Ascending aorta (tissue), 2 donors: ENCODE measurements at regions not wholly inside any gene's neighbourhood (a gene's known extent, or its start where the extent isn't known, plus 50 kb on each side); places are given as distances from the start of the nearest gene placed in this dataset.

Experiments
- DNase-seq, 2 donors: peaks; one replicate each; pipeline ENCODE4 v3.0.0-alpha.2; 2019; ENCODE audit warnings: low spot score in 2 of 2
- H3K27ac ChIP-seq, 2 donors: fragments of 200-600 bp; sonication (generic); one replicate each; pipeline ENCODE4 v1.5.1; 2016 to 2017; ENCODE audit warnings: mild to moderate bottlenecking in 1 of 2
- H3K27me3 ChIP-seq: fragments of 200-600 bp; sonication (generic); one replicate; pipeline ENCODE4 v1.5.1; 2017
- H3K36me3 ChIP-seq, 2 donors: fragments of 200-600 bp; sonication (generic); one replicate each; pipeline ENCODE4 v1.5.1; 2016
- H3K4me1 ChIP-seq, 2 donors: fragments of 200-600 bp; sonication (generic); one replicate each; pipeline ENCODE4 v1.5.1; 2016 to 2017; ENCODE audit warnings: mild to moderate bottlenecking in 1 of 2
- H3K4me3 ChIP-seq, 2 donors: fragments of 200-600 bp; sonication (generic); one replicate each; pipeline ENCODE4 v1.5.1; 2016 to 2017; ENCODE audit warnings: mild to moderate bottlenecking in 1 of 2
- H3K9me3 ChIP-seq, 2 donors: fragments of 200-600 bp; sonication (generic); one replicate each; pipeline ENCODE4 v1.5.1; 2016
- intact Hi-C: fragments of 100-400 bp; cut with DNase I; formaldehyde crosslinking; loops from one replicate; pipeline ENCODE4 v1.15.1; 2023
- TF ChIP-seq, protein P1 (sequence below), 3 experiments: fragments of 200-600 bp in 2 of 3; fragments of 450-650 bp in 1 of 3; sonication (generic) in 2 of 3; IDR thresholded peaks; one replicate each; pipeline ENCODE4 v1.5.1; 2016 to 2019; ENCODE audit warnings: antibody characterized with exemption in 3 of 3, mild to moderate bottlenecking in 1 of 3, moderate library complexity in 1 of 3

DNA sequence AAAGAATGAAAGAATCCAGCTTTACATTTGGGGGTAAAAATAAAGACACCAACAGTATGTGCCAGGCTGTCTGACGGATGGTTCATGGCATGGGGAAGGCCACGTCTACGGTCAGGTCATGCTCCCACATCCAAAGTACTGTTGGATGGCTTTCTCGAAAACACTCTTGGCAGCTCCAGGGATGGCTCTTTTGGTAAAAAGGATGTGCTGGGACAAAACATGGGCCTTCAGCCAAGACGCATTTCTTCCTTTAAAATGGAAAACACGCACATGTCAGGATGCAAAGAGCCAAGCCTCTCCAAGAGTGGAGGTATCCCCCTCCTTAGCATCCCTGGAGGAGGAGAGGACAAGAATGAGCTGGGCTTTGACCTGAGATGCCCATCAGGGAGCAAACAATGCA is 376.5 kb upstream of the KLHL29 start:
- Histone ChIP-seq H3K27ac (no peak overlapping the region), H3K36me3 (no peaks in the 10 kb centered on the region), H3K27me3 (no peaks in the 10 kb centered on the region), H3K4me3 (no peak overlapping the region), H3K4me1 (no peaks in the 10 kb centered on the region), H3K9me3 (no peaks in the 10 kb centered on the region)
- TF ChIP-seq, protein P1, sequence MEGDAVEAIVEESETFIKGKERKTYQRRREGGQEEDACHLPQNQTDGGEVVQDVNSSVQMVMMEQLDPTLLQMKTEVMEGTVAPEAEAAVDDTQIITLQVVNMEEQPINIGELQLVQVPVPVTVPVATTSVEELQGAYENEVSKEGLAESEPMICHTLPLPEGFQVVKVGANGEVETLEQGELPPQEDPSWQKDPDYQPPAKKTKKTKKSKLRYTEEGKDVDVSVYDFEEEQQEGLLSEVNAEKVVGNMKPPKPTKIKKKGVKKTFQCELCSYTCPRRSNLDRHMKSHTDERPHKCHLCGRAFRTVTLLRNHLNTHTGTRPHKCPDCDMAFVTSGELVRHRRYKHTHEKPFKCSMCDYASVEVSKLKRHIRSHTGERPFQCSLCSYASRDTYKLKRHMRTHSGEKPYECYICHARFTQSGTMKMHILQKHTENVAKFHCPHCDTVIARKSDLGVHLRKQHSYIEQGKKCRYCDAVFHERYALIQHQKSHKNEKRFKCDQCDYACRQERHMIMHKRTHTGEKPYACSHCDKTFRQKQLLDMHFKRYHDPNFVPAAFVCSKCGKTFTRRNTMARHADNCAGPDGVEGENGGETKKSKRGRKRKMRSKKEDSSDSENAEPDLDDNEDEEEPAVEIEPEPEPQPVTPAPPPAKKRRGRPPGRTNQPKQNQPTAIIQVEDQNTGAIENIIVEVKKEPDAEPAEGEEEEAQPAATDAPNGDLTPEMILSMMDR (IDR thresholded peaks at IDR 0.05): no peak
- no peak for DNase-seq
- intact Hi-C loops: no loop called here

DNA sequence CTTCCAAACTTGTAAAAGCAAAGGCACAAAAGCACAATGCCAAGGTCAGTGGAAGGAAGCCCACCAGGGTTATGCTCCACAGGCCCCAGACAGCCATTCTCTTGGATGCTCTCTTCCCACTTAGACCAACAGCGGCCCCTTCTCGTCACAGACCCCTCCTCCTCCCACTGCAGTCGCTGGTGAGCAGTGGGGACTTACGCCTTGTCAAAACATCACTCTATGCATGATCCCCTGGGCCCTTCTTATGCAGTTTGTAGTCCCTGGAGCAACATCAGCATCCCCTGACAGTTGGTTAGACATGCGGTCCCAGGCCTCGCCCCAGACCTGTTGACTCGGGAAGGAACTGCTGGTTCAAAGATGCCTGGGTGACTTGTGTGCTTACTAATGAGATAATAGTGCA is 376.0 kb upstream of the KLHL29 start:
- intact Hi-C loops: no loop called here
- no peak for DNase-seq
- no peak overlapping the region for H3K27ac ChIP-seq
- H3K27me3 ChIP-seq: no peaks in the 10 kb centered on the region
- no peaks in the 10 kb centered on the region for H3K4me1 ChIP-seq
- no peak overlapping the region for H3K4me3 ChIP-seq
- no peaks in the 10 kb centered on the region for H3K9me3 ChIP-seq
- H3K36me3 ChIP-seq: no peaks in the 10 kb centered on the region
- TF ChIP-seq, protein P1 (IDR thresholded peaks at IDR 0.05): no peak

DNA sequence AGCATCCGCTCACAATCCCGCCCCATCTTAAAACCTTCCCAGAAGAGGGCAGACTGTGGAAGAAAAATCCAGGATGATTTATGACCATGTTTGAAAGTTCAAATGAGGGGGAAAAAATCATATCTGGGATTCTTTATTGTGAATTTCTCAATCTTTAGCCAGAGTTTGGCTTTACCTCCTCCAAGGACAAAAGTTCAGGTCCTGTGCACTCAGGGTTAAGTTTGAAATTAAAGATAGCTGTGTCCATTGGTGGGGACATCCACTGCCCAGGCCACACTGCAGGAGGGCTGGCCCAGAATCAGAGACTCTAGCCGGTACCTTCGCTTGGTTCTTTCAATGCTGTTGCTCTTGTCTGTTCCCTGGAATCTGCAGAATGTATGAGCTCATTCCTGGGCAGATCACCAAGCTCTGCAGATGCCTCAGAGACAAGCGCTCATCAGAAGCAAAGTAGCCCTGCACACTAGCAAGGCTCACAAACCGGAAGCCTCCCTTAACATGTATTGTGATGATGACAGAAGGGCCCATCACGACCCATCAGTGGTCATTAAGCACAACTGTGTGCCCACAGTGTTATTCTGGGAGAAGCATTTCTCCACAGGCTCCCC is 375.3 kb upstream of the KLHL29 start:
- TF ChIP-seq, protein P1 (IDR thresholded peaks at IDR 0.05): no peak
- H3K4me3 ChIP-seq: no peak overlapping the region
- no peak for DNase-seq
- H3K27ac ChIP-seq: no peak overlapping the region
- intact Hi-C loops: no loop called here
- no peaks in the 10 kb centered on the region for H3K4me1 ChIP-seq
- no peaks in the 10 kb centered on the region for H3K36me3 ChIP-seq
- no peaks in the 10 kb centered on the region for H3K9me3 ChIP-seq
- H3K27me3 ChIP-seq: no peaks in the 10 kb centered on the region

DNA sequence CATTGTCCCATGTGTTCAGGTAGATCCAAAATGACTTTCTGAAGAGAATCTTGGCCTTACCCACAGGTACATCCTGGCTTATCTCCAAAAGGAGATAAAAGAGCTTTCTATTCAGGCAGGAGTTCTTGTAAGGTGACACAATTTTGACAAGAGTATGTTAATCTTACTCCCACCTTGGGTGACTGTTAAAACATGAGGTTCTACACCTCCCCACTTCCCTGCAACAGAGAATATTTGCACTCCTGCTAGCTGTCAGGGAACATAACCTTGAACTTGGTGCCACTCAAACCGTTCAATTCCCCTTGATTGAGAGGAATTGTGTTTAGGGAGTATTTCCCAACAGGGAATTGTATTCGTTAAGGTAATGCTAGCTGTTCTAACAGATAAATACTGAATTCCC is 372.5 kb upstream of the KLHL29 start:
- no peak for DNase-seq
- Histone ChIP-seq H3K4me3 (no peak overlapping the region), H3K27ac (no peak overlapping the region), H3K27me3 (no peaks in the 10 kb centered on the region), H3K4me1 (no peaks in the 10 kb centered on the region), H3K36me3 (no peaks in the 10 kb centered on the region), H3K9me3 (no peaks in the 10 kb centered on the region)
- TF ChIP-seq, protein P1 (IDR thresholded peaks at IDR 0.05): no peak
- intact Hi-C loops: no loop called here

DNA sequence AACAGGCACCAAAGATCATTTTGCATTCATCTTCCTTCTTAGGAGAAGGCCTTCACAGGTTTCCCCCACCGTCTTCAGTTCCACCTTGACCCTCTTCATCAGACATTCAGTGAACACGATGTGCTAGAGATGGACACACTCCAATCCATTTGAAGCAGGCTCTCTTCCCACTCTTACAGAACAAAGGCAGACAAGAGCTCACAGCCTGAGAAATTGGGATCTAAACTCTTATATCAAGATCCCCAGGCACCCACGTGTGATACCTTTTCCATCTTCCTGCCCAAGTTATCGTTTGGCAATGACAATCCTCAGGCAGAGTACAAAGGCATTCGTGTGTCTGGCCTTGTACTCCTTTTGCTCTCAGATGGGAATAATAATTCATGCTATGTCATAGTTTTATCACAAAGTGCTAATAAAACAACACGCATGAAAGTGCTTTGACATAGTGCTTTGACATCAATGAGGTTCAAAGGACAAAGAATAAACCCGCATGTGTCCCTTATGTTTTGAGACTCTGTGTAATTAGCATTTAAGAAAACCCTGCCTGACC is 369.3 kb upstream of the KLHL29 start:
- no peak for DNase-seq
- no peaks in the 10 kb centered on the region for H3K27me3 ChIP-seq
- TF ChIP-seq, protein P1 (IDR thresholded peaks at IDR 0.05): no peak
- no peak overlapping the region for H3K4me3 ChIP-seq
- no peaks in the 10 kb centered on the region for H3K4me1 ChIP-seq
- intact Hi-C loops: no loop called here
- no peaks in the 10 kb centered on the region for H3K36me3 ChIP-seq
- no peaks in the 10 kb centered on the region for H3K9me3 ChIP-seq
- H3K27ac ChIP-seq: no peak overlapping the region

DNA sequence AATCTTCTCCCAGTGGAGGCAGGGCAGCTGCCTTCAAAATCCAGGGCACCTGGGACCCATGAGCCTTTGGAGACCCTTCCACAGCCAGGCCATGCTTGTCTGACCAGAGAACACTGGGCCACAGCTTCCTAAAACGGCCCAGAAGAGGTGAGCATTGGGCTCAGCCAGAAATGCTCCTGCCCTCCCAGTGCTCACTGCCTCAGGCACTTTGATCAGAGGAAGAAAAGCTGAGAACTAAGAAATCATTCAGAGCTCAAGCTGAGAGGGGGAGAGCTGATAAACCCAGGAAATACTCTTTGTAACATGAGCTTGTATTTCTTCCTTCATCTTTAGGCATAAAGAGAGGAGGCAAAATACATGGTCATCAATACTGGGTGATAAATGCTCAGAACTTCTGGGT is 365.5 kb upstream of the KLHL29 start:
- Histone ChIP-seq H3K27ac (no peak overlapping the region), H3K36me3 (no peaks in the 10 kb centered on the region), H3K4me3 (no peak overlapping the region), H3K4me1 (no peaks in the 10 kb centered on the region), H3K9me3 (no peaks in the 10 kb centered on the region), H3K27me3 (no peaks in the 10 kb centered on the region)
- TF ChIP-seq, protein P1 (IDR thresholded peaks at IDR 0.05): no peak
- intact Hi-C loops: no loop called here
- DNase-seq: no peak
